ENCODE measurements at regions not wholly inside any gene's neighbourhood (a gene's known extent, or its start where the extent isn't known, plus 50 kb on each side); places are given as distances from the start of the nearest gene placed in this dataset.

GRCh38 chr6:8322659-8323058, 112.7 kb downstream of the SLC35B3 start:
- TF ChIP-seq CTCF (IDR thresholded peaks at IDR 0.05; ENCODE audit: extremely low read depth, low read depth, low read length): no peak
- DNase-seq (ENCODE audit: insufficient read length, low spot score, missing footprints): no peak
- H4K20me1 ChIP-seq (ENCODE audit: insufficient read depth, low read length): no peaks in the 10 kb centered on the region
- no peaks in the 10 kb centered on the region for H3K27me3 ChIP-seq (ENCODE audit: insufficient read depth, low read length)
- H3K27ac ChIP-seq (ENCODE audit: low read depth, low read length): no peak overlapping the region
- H2AFZ ChIP-seq (ENCODE audit: low read length): no peak overlapping the region
- H3K4me3 ChIP-seq (ENCODE audit: insufficient read depth, low read length): no peak overlapping the region
- no peaks in the 10 kb centered on the region for H3K79me2 ChIP-seq (ENCODE audit: insufficient read depth, low read length)
- no peak overlapping the region for H3K4me2 ChIP-seq (ENCODE audit: insufficient read depth, low read length)
- H3K9me3 ChIP-seq (ENCODE audit: low read depth, low read length): no peaks in the 10 kb centered on the region
- H3K36me3 ChIP-seq (ENCODE audit: insufficient read depth, low read length): no peaks in the 10 kb centered on the region
- no peaks in the 10 kb centered on the region for H3K4me1 ChIP-seq (ENCODE audit: insufficient read depth, low read length)

GRCh38 chr6:8321671-8322404, 113.5 kb downstream of the SLC35B3 start:
- Histone ChIP-seq H3K36me3 (ENCODE audit: insufficient read depth, low read length) (no peaks in the 10 kb centered on the region), H2AFZ (ENCODE audit: low read length) (no peak overlapping the region), H4K20me1 (ENCODE audit: insufficient read depth, low read length) (no peaks in the 10 kb centered on the region), H3K4me1 (ENCODE audit: insufficient read depth, low read length) (no peaks in the 10 kb centered on the region), H3K27me3 (ENCODE audit: insufficient read depth, low read length) (no peaks in the 10 kb centered on the region), H3K4me2 (ENCODE audit: insufficient read depth, low read length) (no peak overlapping the region), H3K4me3 (ENCODE audit: insufficient read depth, low read length) (no peak overlapping the region), H3K27ac (ENCODE audit: low read depth, low read length) (no peak overlapping the region), H3K79me2 (ENCODE audit: insufficient read depth, low read length) (no peaks in the 10 kb centered on the region), H3K9me3 (ENCODE audit: low read depth, low read length) (no peaks in the 10 kb centered on the region)
- TF ChIP-seq CTCF (IDR thresholded peaks at IDR 0.05; ENCODE audit: extremely low read depth, low read depth, low read length): no peak
- DNase-seq (ENCODE audit: insufficient read length, low spot score, missing footprints): no peak

- H3K9me3 ChIP-seq (ENCODE audit: low read depth, low read length): no peaks in the 10 kb centered on the region
- no peaks in the 10 kb centered on the region for H3K27me3 ChIP-seq (ENCODE audit: insufficient read depth, low read length)
- H3K79me2 ChIP-seq (ENCODE audit: insufficient read depth, low read length): no peaks in the 10 kb centered on the region
- H3K4me1 ChIP-seq (ENCODE audit: insufficient read depth, low read length): no peaks in the 10 kb centered on the region
- H3K36me3 ChIP-seq (ENCODE audit: insufficient read depth, low read length): no peaks in the 10 kb centered on the region
- H2AFZ ChIP-seq (ENCODE audit: low read length): no peak overlapping the region
- H3K27ac ChIP-seq (ENCODE audit: low read depth, low read length): no peak overlapping the region
- H3K4me2 ChIP-seq (ENCODE audit: insufficient read depth, low read length): no peak overlapping the region
- H3K4me3 ChIP-seq (ENCODE audit: insufficient read depth, low read length): no peak overlapping the region
- DNase-seq (ENCODE audit: insufficient read length, low spot score, missing footprints): no peak
- H4K20me1 ChIP-seq (ENCODE audit: insufficient read depth, low read length): no peaks in the 10 kb centered on the region
- no peak for TF ChIP-seq CTCF (IDR thresholded peaks at IDR 0.05; ENCODE audit: extremely low read depth, low read depth, low read length)
These were observed 120.2 kb downstream of the SLC35B3 start for GRCh38 chr6:8315154-8315553.

GRCh38 chr6:8301502-8301901, 133.8 kb downstream of the SLC35B3 start:
- no peak for TF ChIP-seq CTCF (IDR thresholded peaks at IDR 0.05; ENCODE audit: extremely low read depth, low read depth, low read length)
- Histone ChIP-seq H3K36me3 (ENCODE audit: insufficient read depth, low read length) (no peaks in the 10 kb centered on the region), H3K4me2 (ENCODE audit: insufficient read depth, low read length) (no peak overlapping the region), H3K9me3 (ENCODE audit: low read depth, low read length) (no peaks in the 10 kb centered on the region), H4K20me1 (ENCODE audit: insufficient read depth, low read length) (no peaks in the 10 kb centered on the region), H3K4me3 (ENCODE audit: insufficient read depth, low read length) (no peak overlapping the region), H2AFZ (ENCODE audit: low read length) (no peak overlapping the region), H3K79me2 (ENCODE audit: insufficient read depth, low read length) (no peaks in the 10 kb centered on the region), H3K27me3 (ENCODE audit: insufficient read depth, low read length) (no peaks in the 10 kb centered on the region), H3K27ac (ENCODE audit: low read depth, low read length) (no peak overlapping the region), H3K4me1 (ENCODE audit: insufficient read depth, low read length) (no peaks in the 10 kb centered on the region)
- no peak for DNase-seq (ENCODE audit: insufficient read length, low spot score, missing footprints)

Measured in osteoblast (primary cell).